WERI-Rb-1 (cell line): ENCODE measurements at regions not wholly inside any gene's neighbourhood (a gene's known extent, or its start where the extent isn't known, plus 50 kb on each side); places are given as distances from the start of the nearest gene placed in this dataset.
"Not testable (repeated sequence)": the region's sequence is repeated elsewhere in the genome, so short reads cannot be mapped to it uniquely, and the experiment has no call there.

Source experiments
- DNase-seq: peaks from one replicate; pipeline ENCODE4 v3.0.0-alpha.2; 2020
- H3K27ac ChIP-seq: fragments of 250-450 bp; sonication (Bioruptor Pico); 2 replicates; pipeline ENCODE4 v1.5.1; 2020; ENCODE audit warnings: mild to moderate bottlenecking, moderate library complexity
- H3K27me3 ChIP-seq: fragments of 250-450 bp; sonication (Bioruptor Pico); 2 replicates; pipeline ENCODE4 v1.5.1; 2021; ENCODE audit warnings: mild to moderate bottlenecking, low read depth, moderate library complexity; ENCODE audit not compliant: insufficient read depth, severe bottlenecking
- H3K36me3 ChIP-seq: fragments of 250-450 bp; sonication (Bioruptor Pico); 2 replicates; pipeline ENCODE4 v1.5.1; 2020; ENCODE audit warnings: mild to moderate bottlenecking, moderate library complexity
- H3K4me3 ChIP-seq: 2 replicates; pipeline ENCODE4 v1.5.1; 2011; ENCODE audit warnings: low read depth, mild to moderate bottlenecking, control low read depth, low read length
- H3K9me3 ChIP-seq: fragments of 250-450 bp; sonication (Bioruptor Pico); 2 replicates; pipeline ENCODE4 v1.5.1; 2021; ENCODE audit warnings: mild to moderate bottlenecking, moderate library complexity; ENCODE audit not compliant: severe bottlenecking
- CTCF ChIP-seq: IDR thresholded peaks from 2 replicates; pipeline ENCODE4 v1.5.1; 2011; ENCODE audit warnings: low read depth, mild to moderate bottlenecking, control low read depth, inconsistent platforms, low read length

GRCh38 chr17:20843799-20844553 is 198.8 kb downstream of the USP22 start:
- H3K27me3 ChIP-seq, H3K27ac ChIP-seq, H3K9me3 ChIP-seq, H3K36me3 ChIP-seq, DNase-seq: not testable (repeated sequence)
- peak overlapping the region; percentile 47 for H3K4me3 ChIP-seq

GRCh38 chr17:20848869-20849443 is 193.9 kb downstream of the USP22 start:
- not testable (repeated sequence) for H3K27ac ChIP-seq, DNase-seq, H3K27me3 ChIP-seq, H3K4me3 ChIP-seq, H3K9me3 ChIP-seq, H3K36me3 ChIP-seq

- H3K4me3 ChIP-seq, result peak overlapping the region; percentile 61
- not testable (repeated sequence) for H3K9me3 ChIP-seq, H3K36me3 ChIP-seq, DNase-seq, H3K27me3 ChIP-seq, H3K27ac ChIP-seq
Observed at GRCh38 chr17:20851591-20852238, 191.1 kb downstream of the USP22 start.

GRCh38 chr17:20852239-20852989 is 190.4 kb downstream of the USP22 start:
- no peaks in the 10 kb centered on the region for H3K36me3 ChIP-seq
- peak; percentile 31; the same call in 1 of the 2 replicates for TF ChIP-seq CTCF
- H3K27ac ChIP-seq, result peak overlapping the region; percentile 23; the same call in 1 of the 2 replicates
- H3K4me3 ChIP-seq, result peak overlapping the region; percentile 61
- peak; percentile 74 for DNase-seq
- H3K27me3 ChIP-seq, result no peaks in the 10 kb centered on the region
- no peaks in the 10 kb centered on the region for H3K9me3 ChIP-seq

GRCh38 chr17:20852990-20853370 is 189.8 kb downstream of the USP22 start:
- peak overlapping the region; percentile 61 for H3K4me3 ChIP-seq

GRCh38 chr17:20855910-20856470 is 186.8 kb downstream of the USP22 start:
- not testable (repeated sequence) for H3K27ac ChIP-seq, H3K9me3 ChIP-seq, H3K36me3 ChIP-seq, H3K27me3 ChIP-seq, H3K4me3 ChIP-seq
- peak; percentile 56 for DNase-seq

More at GRCh38 chr17:20852990-20853370, 189.8 kb downstream of the USP22 start:
- H3K27ac ChIP-seq, result 0 out of 2 replicates have a peak overlapping the region, but pooled peaks have one; percentile 23
- H3K27me3 ChIP-seq, result no peaks in the 10 kb centered on the region
- H3K36me3 ChIP-seq, result no peaks in the 10 kb centered on the region
- DNase-seq, result no peak
- no peak for TF ChIP-seq CTCF
- H3K9me3 ChIP-seq, result no peaks in the 10 kb centered on the region

- H3K36me3 ChIP-seq, H3K9me3 ChIP-seq, H3K27me3 ChIP-seq, H3K27ac ChIP-seq, H3K4me3 ChIP-seq, DNase-seq: not testable (repeated sequence)
Observed at GRCh38 chr17:20866444-20867209, 176.2 kb downstream of the USP22 start.

- not testable (repeated sequence) for H3K36me3 ChIP-seq, H3K27ac ChIP-seq, H3K27me3 ChIP-seq, H3K9me3 ChIP-seq, H3K4me3 ChIP-seq, DNase-seq
Observed at GRCh38 chr17:20867436-20867937, 175.3 kb downstream of the USP22 start.

- not testable (repeated sequence) for DNase-seq, H3K27me3 ChIP-seq, H3K27ac ChIP-seq, H3K4me3 ChIP-seq, H3K9me3 ChIP-seq, H3K36me3 ChIP-seq
Observed at GRCh38 chr17:20867938-20868661, 174.7 kb downstream of the USP22 start.

- H3K9me3 ChIP-seq, DNase-seq, H3K27me3 ChIP-seq, H3K27ac ChIP-seq, H3K36me3 ChIP-seq, H3K4me3 ChIP-seq: not testable (repeated sequence)
Observed at GRCh38 chr17:20868662-20869007, 174.2 kb downstream of the USP22 start.
